Mucosa of descending colon (tissue), 3 donors: ENCODE measurements at regions not wholly inside any gene's neighbourhood (a gene's known extent, or its start where the extent isn't known, plus 50 kb on each side); places are given as distances from the start of the nearest gene placed in this dataset.

ENCODE experiments used
- ATAC-seq: fragments of 200-7000 bp; cut with Tn5 transposase; one replicate; pipeline ENCODE4 v1.9.1; 2020; ENCODE audit warnings: mild to moderate bottlenecking, moderate library complexity
- DNase-seq, 3 donors: peaks; one replicate each; pipeline ENCODE4 v3.0.0-alpha.2; 2020
- H3K36me3 ChIP-seq: fragments of 200-600 bp; one replicate; pipeline ENCODE4 v1.8.0; 2021; ENCODE audit warnings: low read depth, mild to moderate bottlenecking
- H3K4me1 ChIP-seq: fragments of 200-600 bp; one replicate; pipeline ENCODE4 v1.8.0; 2021; ENCODE audit warnings: low read depth, mild to moderate bottlenecking
- H3K4me3 ChIP-seq: fragments of 200-600 bp; one replicate; pipeline ENCODE4 v1.8.0; 2021; ENCODE audit warnings: mild to moderate bottlenecking
- H3K9me3 ChIP-seq: fragments of 200-600 bp; one replicate; pipeline ENCODE4 v1.8.0; 2021; ENCODE audit warnings: mild to moderate bottlenecking
- CTCF ChIP-seq: fragments of 200-600 bp; IDR thresholded peaks from one replicate; pipeline ENCODE4 v1.8.0; 2022; ENCODE audit warnings: antibody characterized with exemption, mild to moderate bottlenecking
- intact Hi-C, 2 donors: fragments of 100-400 bp; cut with DNase I in 1 of 2; cut with micrococcal nuclease in 1 of 2; formaldehyde crosslinking; loops; one replicate each; pipeline versions ENCODE4 v1.11.0 to v1.11.1; 2022; cut with DNase I, micrococcal nuclease
- donor health status: DM: no; HTN: no; CAD: no; lungs with moderate emphysema.
- donor health status: DM: no; HTN: no; CAD: no.
- donor health status: DM: no; HTN: yes; CAD: no.

DNA sequence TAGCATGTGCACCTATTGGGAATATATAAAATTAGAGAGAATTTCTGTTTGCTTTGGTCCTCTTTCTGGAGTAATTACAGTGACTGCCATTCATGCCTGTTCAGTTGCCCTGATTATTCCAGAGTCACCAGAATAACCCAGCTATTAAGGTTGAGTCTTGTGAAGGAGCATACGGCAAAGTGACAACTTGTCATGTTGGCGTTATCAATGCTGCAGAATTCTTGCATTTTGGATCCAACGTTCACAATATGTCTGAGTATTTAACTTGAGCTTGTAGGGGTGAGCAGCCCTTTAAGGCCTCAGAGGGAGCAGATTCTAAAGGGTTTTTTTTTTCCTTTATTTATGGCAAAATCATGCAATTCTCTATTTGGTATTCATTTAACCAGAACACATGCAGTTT is 419.4 kb upstream of the MGMT start:
- Histone ChIP-seq H3K9me3 (no peaks in the 10 kb centered on the region), H3K4me3 (no peak overlapping the region), H3K4me1 (no peaks in the 10 kb centered on the region), H3K36me3 (no peaks in the 10 kb centered on the region)
- ATAC-seq (no peak), DNase-seq (no peak)
- TF ChIP-seq CTCF = no peak
- intact Hi-C loops = no loop called here

- DNase-seq = no peak
- no peaks in the 10 kb centered on the region for H3K4me1 ChIP-seq
- ATAC-seq = no peak
- H3K36me3 ChIP-seq = no peaks in the 10 kb centered on the region
- H3K4me3 ChIP-seq = no peak overlapping the region
- TF ChIP-seq CTCF = no peak
- no peaks in the 10 kb centered on the region for H3K9me3 ChIP-seq
- intact Hi-C loops = no loop called here
These were observed 418.5 kb upstream of the MGMT start for GRCh38 chr10:129048513-129048912.

- Histone ChIP-seq H3K4me3 (no peak overlapping the region), H3K36me3 (no peaks in the 10 kb centered on the region), H3K4me1 (no peaks in the 10 kb centered on the region), H3K9me3 (no peaks in the 10 kb centered on the region)
- intact Hi-C loops = no loop called here
- no peak for ATAC-seq
- no peak for TF ChIP-seq CTCF
- DNase-seq = no peak
These were observed 417.5 kb upstream of the MGMT start for GRCh38 chr10:129049501-129049900.

DNA sequence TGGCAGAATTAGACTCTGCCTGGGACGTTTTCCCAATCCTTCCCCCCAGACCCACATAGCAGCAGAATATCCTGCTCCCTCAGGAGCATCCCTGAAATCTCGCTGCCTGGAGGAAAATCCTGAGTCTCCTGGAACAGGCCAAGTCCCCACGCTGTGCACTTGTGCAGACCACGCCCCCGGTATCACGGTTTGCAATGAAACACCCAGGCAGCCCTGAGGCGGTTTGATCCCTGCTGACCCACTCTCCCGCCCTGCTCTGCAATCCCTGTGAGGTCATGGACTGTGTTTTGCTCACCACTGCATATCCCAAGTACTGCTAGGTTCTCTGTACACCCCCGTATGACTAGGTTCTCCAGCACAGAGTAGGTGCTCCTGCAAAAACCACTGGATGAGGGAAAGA is 411.8 kb upstream of the MGMT start:
- no peak for TF ChIP-seq CTCF
- Histone ChIP-seq H3K4me3 (no peak overlapping the region), H3K36me3 (no peaks in the 10 kb centered on the region), H3K9me3 (no peaks in the 10 kb centered on the region), H3K4me1 (no peaks in the 10 kb centered on the region)
- intact Hi-C loops = no loop called here
- DNase-seq (no peak), ATAC-seq (no peak)

GRCh38 chr10:129055986-129056385 is 411.1 kb upstream of the MGMT start:
- no peak for TF ChIP-seq CTCF
- intact Hi-C loops = no loop called here
- no peaks in the 10 kb centered on the region for H3K4me1 ChIP-seq
- no peak overlapping the region for H3K4me3 ChIP-seq
- no peak for ATAC-seq
- no peaks in the 10 kb centered on the region for H3K9me3 ChIP-seq
- H3K36me3 ChIP-seq = no peaks in the 10 kb centered on the region
- no peak for DNase-seq
